H1 (cell line): ENCODE measurements at regions not wholly inside any gene's neighbourhood (a gene's known extent, or its start where the extent isn't known, plus 50 kb on each side); places are given as distances from the start of the nearest gene placed in this dataset.

Experiments
- CTCF ChIP-seq, 3 experiments: IDR thresholded peaks; 1 replicate in 2 of 3; 2 replicates in 1 of 3; pipeline versions ENCODE4 v1.5.1 to v1.6.1; 2011; ENCODE audit warnings: low read length in 3 of 3, mild to moderate bottlenecking in 3 of 3, inconsistent platforms in 2 of 3, low read depth in 1 of 3, moderate library complexity in 1 of 3; ENCODE audit not compliant: insufficient read depth in 1 of 3; ENCODE audit errors: control extremely low read depth in 1 of 3
- HDAC2 ChIP-seq, 2 experiments: fragments of 300-600 bp in 1 of 2; sonication (generic) in 1 of 2; IDR thresholded peaks; 2 replicates each; pipeline ENCODE4 v1.6.1; 2011 to 2012; ENCODE audit warnings: low read depth in 2 of 2, low read length in 2 of 2, mild to moderate bottlenecking in 2 of 2, moderate library complexity in 2 of 2, borderline replicate concordance in 1 of 2, inconsistent platforms in 1 of 2
- POLR2AphosphoS5 ChIP-seq: IDR thresholded peaks from 2 replicates; pipeline ENCODE4 v1.6.1; 2011; ENCODE audit warnings: low read depth, low read length
- TAF1 ChIP-seq: IDR thresholded peaks from 2 replicates; pipeline ENCODE4 v1.6.1; 2011; ENCODE audit warnings: mild to moderate bottlenecking, low read depth, low read length
- TF ChIP-seq, protein P1 (sequence below): IDR thresholded peaks from 2 replicates; pipeline ENCODE4 v1.6.1; 2012; ENCODE audit warnings: inconsistent platforms

DNA sequence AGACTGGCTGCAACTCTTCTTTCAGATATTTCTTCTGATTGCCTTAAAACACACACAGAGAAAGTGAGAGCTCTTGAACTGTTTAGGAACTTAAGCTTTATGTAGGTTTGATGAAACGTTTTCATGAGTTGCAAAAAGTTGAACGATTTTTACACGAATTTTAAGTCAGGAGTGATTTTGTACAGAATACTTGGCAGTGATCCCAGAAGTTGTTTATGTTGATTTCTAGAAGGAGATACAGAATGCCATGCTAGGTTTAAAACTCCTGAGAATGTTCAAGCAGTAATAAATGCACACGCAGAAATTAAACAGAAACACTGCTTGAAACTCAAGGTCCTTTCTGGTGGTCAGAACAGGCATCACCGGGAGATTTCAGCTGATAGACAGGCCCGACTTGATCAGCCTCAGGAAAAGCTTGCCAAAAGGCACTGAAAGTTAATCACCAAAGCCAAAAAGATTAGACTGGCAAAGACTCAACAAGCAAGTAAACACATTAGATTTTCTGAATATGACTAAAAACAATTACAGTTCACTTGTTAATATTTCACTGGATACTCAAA, 123.1 kb downstream of the SOCS6 start:
- TF ChIP-seq CTCF (IDR thresholded peaks at IDR 0.05; ENCODE audit: control extremely low read depth in 1 of 3, insufficient read depth in 1 of 3, low read depth in 1 of 3, low read length in 3 of 3) = no peak
- TF ChIP-seq, protein P1, sequence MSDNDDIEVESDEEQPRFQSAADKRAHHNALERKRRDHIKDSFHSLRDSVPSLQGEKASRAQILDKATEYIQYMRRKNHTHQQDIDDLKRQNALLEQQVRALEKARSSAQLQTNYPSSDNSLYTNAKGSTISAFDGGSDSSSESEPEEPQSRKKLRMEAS = no peak
- TF ChIP-seq TAF1 = no peak
- no peak for TF ChIP-seq POLR2AphosphoS5
- no peak for TF ChIP-seq HDAC2 (IDR thresholded peaks at IDR 0.05; ENCODE audit: borderline replicate concordance in 1 of 2, low read depth in 2 of 2, low read length in 2 of 2)
